T-helper 2 cell treated with Interferon-gamma antibody and Interleukin-4, amounts not matched to agents 100 ng/mL and 5 ng/mL, for 36 hours (primary cell): ENCODE measurements at regions not wholly inside any gene's neighbourhood (a gene's known extent, or its start where the extent isn't known, plus 50 kb on each side); places are given as distances from the start of the nearest gene placed in this dataset.
"Not testable (repeated sequence)": the region's sequence is repeated elsewhere in the genome, so short reads cannot be mapped to it uniquely, and the experiment has no call there.

ENCODE experiments used
- intact Hi-C: fragments of 100-400 bp; cut with micrococcal nuclease; formaldehyde crosslinking; loops from one replicate; pipeline ENCODE4 v1.15.1; 2023

DNA sequence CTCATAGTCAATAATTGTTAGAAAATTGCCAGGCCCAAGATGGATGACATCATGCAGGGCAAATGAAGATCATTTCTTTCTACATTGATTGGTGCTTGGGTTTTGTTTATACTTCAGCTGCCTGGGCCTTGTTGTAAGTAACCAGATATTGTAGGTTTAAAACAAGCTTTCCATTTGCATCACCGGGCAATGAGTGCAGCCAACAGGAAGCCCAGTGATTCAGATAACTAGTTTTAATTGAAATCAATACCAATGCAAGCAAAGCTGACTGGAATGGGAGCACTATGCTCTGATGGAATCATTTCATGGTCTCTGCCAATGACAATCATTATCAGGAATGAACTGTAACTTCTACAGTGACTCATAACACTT is 279.3 kb downstream of the DUSP6 start:
- intact Hi-C loops = no loop called here

DNA sequence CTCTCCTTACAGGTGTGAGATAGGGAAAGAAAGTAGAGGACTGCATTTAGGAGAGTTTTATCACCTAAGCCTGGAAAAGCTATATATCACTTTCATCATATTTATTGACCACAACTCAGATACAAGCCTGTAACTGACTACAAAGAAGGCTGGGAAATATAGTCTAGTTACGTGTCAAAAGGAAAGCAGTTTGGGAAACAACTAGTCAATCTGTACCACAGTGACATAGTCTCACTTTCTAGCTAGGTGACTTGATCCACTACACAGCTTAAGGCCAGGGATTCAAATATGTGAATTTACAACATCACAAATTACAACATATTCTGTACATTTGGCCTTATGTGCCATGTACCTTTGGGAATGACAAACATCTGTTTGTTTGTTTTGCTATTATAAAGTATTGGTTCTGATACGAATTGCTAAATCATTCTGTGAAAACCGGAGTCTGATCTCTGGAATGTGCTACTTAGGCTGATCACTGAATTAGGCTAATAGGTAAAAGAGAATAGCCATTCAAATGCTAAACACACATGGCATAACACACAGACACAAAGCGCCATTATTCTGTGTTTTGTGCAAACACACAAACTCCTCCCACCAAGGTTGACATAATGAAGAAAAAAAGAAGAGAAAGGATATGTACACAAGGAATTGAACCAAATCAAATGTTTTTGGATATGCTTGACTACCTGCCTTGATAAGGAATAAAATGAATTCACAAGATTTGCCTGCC is 279.8 kb downstream of the DUSP6 start:
- intact Hi-C loops = no loop called here

DNA sequence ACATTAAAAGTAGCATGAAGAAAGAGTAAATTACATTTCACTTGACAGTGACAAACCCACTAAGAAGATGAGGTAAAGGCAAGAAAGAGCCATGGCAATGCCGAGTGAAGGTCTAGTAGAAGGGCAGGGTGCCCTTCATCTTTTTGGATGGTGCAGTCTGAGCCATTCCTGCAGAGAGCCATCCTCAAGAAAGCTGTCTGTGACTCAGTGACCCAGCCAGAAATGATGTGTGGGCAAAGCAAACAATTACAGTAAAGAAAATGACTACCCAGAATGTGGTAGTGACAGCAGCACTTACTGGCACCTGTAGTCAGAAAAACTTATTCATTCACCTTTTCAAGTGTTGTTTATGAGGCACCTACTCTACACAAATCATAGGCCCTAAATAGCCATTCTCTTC is 281.7 kb downstream of the DUSP6 start:
- intact Hi-C loops = no loop called here

DNA sequence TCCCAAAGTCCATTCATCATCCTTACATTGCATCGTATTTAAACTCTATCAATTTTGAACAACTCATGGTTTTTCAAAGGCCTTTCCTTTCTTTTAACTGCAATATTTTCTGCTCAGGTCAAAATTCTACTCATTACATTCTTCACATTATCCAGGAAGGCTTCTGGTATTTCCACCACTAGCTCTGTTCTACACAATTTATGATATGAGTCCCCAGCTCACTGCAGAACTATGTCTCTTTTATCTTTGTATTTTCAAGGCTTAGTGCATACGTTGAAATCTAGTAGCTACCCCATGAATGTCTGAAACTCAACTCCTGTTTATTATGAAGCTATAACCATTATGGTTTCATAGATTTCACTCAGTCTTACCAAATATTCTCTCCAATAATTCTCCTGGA is 282.9 kb downstream of the DUSP6 start:
- intact Hi-C loops = no loop called here

DNA sequence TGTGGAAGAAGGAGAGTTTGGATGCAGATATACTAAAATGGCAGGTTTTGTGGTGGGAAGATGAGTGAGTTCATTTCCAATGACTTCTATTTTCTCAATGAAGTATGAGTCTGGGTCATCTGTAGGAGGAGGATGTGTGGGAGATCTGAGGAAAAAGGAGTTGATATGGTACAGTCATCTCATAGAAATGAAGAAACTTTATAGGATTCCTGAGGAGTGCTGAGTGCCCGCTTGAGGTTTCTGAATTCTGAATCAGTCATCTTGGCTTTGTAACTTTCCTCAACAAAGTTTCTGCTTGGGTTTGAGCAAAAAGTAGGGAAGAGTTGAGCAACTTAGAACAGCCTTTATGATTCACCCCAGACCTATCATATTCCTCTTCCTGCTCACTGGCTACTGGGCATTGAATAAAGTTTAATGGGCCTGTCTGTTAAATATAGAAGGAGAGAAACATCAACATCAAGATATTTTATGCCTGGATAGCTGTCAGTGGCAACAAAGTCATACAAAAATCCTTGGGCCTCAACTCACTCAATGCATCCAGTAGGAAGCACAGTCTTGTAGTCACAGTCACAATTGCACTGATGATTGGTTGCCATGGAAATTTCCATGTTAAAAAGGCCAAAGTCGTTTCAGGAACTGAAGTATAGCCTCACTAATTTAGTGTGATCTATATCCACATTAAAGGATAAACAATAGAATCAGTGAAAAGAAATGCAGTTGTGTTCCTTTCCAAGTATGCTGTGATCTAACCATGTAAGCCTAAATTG is 284.7 kb downstream of the DUSP6 start:
- intact Hi-C loops = no loop called here

DNA sequence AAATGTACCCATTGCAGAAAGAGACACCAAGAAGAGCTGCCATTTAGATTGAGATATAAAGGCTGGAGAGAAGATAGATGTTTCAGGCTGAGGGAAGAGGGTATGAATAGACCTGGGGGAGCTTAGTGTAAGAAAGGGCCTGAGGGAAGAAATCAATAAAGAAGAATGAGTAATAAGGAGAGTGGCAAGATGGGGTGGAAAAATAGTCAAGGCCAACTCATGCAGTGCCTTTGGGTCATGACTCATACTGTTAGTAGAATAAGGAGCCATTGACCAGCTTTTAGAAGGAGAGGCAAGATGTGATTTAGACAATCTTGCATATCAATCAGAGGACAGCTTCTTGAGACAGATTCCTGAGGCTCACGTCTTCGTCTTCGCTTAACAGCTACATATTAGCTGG is 287.5 kb downstream of the DUSP6 start:
- intact Hi-C loops = no loop called here

DNA sequence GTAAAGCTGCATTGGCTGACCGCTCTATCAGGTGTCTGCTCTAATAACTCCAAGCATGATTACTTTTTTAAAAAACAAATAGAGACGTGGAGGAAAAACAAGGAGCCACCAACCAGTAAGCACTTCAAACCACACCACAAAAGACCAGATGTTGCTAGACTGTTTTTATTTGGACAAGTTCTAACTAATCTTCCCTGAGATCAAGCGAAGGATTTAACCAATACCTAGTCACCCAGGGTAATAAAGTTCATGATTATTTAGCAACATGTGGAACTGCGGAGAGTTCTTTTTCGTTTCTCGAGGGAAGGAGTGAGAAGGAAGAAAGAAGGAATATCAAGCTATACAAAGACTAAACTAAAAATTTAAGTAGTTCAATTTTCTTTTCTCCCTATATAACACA is 288.1 kb downstream of the DUSP6 start:
- intact Hi-C loops = no loop called here

DNA sequence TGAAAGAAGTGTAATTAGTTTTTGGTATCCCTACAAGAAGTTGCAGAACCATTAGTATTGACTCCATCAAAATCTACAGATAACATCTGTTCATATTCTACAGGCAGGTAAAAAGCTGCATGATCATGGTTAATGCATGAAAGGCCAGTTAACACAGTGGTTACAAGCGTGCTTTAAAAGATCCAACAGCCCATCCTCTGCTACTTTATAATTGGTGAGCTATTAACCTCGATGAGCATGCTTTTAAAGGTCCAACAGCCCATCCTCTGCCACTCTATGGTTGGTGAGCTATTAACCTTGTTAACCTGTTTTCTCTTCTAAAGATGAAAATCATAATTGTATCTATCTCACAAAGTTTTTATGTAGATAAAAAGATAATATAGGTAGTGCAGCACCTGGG is 289.3 kb downstream of the DUSP6 start:
- intact Hi-C loops = no loop called here

DNA sequence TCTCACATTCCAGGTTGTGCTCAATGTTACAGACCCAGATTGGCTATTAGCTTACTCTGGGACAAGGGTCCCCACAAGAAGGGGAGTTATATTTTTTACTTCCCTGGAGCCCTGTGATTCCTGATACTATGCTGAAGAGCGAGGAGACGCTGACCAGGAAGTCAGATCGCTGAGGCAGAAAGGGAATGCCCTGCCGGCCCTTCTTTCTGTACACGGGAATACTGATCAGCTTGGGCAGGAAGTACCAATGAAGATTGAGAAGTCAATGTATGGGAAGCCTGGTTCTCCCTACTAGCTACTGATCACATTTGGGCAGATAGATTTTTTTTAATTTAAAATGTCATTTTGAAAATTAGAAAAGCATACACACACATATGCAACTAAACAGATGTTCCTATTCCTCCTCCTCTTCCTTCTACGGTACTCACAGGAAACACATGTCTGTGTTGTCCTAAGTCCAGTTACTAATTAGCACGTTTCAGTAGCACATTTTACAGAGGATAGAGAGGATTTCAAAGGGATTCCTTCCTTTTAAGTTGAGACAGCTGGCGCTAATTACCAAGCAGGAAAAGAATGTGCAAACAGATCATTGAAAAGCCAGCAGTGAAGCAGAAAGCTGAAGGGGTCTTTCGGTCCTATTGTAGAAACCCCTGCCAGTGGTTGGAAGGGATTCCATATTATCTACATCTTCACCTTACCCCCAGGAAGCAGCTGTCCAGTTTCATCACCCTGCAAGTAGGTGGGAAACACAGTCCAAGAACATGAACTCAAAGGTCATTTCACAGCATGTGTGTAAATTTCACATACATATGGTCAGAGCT is 292.4 kb downstream of the DUSP6 start:
- intact Hi-C loops = no loop called here

DNA sequence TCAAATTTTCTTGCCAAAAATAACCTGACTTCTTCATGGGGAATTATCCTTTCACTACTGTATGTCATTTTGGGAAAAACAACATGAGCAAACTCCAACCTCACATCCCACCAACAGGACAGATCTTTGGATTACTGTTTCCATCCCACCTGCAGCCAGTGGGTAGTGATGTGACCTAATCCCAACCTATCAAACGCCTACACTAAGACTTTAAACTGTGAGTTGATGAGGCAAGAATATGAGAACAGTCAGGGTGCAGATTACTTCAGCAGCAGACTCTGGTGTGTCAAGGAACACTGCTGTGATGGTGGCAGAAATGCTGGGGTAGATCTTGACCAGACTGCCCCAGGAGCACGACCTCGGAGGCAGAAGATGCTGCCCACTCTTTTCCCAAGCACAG is 293.2 kb downstream of the DUSP6 start:
- intact Hi-C loops = no loop called here

DNA sequence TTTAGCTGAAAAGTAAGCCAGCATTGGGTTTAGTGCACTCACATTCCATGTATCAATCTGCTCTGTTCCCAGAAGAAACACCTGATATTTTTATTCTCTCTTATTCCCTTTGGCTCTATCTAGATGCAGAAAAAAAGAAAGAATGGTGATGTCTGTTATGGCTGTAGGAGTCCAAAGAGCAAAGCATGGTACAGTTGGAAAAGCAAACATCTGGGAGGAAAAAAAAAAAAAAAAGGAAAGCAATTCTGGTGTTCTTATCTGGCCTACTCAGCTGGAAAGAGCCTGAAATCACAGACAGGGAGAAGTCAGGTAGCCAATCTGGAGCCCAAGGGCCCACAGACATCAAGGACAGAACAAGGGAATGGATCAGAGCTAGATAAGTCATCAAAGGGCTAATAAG is 293.9 kb downstream of the DUSP6 start:
- intact Hi-C loops = no loop called here

DNA sequence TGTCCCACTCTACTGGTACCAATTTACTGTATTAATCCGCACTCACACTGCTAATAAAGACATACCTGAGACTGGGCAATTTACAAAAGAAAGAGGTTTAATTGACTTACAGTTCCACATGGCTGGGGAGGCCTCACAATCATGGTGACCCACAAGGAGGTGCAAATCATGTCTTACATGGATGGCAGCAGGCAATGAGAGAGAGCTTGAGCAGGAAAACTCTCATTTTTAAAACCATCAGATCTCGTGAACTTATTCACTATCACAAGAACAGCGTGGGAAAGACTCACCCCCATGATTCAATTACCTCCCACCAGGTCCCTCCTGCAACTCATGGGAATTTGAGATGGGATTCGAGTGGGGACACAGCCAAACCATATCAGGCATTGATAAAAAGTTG is 298.5 kb downstream of the DUSP6 start:
- intact Hi-C loops = not testable (repeated sequence)

DNA sequence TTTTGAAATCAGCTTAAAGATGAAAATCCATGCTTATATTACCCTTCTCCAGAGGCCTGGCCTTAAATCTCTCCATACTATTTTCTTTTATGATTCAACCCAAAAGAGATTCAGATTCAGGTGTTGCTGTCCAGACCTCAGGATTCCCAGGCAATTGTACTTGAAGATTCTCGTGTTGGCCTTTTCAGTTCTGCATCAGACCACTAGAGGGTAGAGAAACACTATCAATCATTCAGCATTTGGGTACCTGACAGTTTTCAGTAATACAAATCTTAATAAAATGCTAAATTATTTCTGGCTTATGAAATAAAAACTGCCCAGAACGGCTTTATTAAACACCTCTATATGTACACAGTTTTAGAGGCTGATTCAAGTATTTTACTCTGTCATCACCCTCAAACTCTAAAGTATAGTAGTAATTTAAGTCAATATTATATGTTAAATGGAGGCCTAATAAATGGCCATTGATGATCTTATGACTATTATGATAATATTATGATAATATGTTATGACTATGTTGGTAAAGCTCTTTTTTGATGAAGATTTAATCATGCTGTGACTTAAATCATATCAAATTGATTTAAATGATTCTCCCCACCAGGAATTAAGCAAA is 301.1 kb downstream of the DUSP6 start:
- intact Hi-C loops = loop anchor here (1.0 kb wide), 5 partner anchors 32 to 478 kb away; partner anchors contain the start of gene DUSP6

DNA sequence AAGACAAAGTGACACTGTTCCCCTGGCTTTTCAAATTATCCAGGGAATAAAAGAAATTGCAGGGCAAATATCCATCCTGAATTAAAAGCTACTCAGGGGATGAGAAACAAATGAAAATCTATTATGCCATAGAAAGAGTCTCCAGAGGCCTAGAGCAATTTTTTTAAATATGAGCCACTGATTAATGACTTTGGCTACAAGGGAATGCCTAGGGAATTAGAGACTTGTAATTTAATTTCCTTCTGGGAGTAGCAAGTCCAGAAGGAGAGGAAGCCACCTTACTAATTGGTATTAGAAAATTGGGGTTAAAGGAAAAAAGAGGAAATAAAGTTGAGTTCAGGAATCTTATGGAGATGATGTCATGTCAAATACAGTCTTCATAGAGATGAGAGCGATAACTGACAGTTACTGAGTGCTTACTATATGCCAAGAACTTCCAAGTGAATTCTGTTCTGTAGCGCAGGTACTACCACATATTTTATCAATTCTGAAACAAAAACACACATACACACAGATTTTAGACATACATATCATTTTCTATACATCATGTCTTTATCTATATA is 304.4 kb downstream of the DUSP6 start:
- intact Hi-C loops = no loop called here

DNA sequence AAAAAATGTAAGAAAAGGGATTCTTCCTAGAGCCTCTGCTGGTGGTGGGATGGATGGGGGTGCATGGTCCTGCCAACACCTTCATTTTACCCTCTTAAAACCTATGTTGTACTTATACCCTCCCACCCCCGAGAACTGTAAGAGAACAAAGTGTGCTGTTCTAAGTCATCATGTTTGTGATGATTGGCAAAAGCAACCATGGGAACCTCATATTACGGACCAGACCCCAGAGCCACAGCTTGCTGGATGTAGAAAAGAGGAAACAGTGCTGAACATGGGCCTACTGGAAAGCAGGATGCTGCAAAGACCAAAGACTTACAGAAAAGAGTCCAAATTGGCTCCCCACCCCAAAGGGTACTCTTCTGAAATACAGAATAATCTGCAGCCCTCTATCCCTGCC is 311.2 kb downstream of the DUSP6 start:
- intact Hi-C loops = loop anchor here (2.0 kb wide), 1 partner anchor 120 kb away; no protein-coding TSS in a partner anchor

DNA sequence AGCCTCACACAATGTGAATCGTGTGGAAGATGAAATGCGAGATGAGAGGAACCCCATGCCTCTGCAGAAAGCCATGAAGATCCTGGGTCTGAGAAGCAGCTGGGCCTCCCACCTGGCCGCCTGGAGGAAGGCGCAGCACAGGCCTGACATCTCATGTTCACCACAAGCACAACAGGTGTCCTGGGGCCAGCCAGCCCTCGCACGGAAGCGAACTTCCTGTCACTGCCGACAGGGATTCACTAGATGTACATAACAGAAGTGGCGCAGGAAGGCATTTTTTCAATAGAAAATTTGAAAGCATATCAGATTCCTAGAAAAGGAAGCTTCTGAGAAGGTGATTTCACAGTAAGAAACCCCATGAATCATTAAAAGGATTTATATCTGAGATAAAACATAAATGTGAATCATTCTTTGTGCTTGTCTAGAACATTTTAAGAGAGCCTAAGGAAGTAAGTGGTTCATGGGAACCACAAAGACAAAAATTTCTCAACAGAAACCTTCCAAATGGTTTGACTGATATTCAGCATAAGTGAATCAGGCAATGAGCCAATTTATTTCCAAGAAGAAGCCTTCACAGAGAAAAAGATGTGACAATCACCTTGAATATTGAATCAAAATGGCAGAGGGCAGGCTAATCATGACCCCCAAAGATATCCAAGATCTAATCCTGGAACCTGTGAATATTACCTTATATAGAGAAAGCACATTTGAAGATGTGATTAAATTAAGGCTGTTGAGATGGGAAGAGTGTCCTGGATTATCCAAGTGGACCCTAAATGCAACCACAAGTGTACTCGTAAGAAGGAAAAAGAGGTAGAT is 311.9 kb downstream of the DUSP6 start:
- intact Hi-C loops = loop anchor here (1.0 to 2.0 kb wide), 11 partner anchors 21 to 669 kb away; partner anchors contain the start of genes DUSP6 and GALNT4

DNA sequence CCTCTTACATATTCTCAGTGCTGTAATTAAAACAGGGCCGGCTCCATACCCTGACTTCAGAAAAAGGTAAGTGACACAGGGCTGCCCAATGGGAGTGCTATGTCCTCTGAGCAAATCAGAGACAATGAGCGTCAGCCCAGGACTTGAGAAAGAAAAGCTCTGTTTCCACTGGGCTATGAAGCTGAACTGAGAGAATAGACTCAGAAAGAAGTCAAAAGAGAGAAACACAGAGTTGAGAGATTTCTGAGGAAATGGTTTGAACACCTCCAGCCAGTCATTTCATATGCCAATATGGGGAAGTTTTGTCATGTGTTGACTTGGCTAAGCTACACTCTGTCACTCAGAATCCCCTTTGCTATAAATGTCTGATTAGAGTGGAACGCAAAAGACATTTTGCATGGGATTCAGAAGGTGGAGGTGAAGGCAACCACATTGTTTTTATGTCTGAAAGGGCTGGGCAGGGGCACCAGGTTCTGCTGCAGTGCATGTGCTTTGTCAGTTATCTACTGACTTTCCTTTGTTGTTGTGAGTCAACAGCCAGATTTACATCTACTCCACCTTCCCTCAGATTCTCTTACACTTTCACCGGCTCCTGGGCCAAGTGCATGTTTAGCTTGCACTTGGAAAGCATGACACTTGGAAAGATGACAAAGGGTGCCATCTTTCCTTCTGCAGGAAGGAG is 313.3 kb downstream of the DUSP6 start:
- intact Hi-C loops = no loop called here

DNA sequence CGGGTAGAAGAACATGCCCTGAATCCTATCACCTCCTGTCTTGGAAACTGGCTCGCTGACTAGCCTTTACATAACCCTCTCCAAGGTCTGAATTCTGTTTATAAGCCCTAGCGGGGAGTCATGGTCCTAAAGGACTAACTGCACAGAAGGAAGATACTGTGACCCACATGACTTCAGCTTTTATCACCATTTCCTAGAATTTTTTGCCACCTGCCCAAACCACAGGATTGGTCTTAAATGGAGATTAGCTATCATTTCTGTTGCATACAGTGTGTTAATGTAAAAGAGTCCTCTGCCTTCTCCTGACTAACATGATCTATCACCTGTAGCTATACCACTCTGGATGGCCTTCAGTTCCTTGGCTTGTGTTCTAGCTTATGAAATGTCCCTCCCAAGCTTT is 319.2 kb downstream of the DUSP6 start:
- intact Hi-C loops = no loop called here

DNA sequence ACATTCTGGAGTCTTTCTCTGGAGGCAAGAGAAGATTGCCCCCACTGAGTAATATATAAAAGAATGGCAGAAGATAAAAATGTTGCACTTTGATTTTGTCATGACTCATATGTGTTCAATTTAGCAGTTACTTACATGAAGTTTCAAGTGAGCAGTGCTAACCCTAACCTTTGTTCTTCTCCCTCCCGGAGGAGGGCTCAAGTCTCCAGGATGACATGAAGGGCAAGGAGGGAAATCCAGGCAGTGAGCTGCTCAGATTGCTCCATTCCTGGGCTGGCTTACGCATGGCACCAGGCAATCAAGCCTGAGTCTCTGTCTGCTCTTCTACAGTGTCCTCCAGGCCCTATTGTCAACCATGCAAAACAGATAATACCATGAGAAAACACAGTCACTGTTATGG is 322.3 kb downstream of the DUSP6 start:
- intact Hi-C loops = no loop called here

DNA sequence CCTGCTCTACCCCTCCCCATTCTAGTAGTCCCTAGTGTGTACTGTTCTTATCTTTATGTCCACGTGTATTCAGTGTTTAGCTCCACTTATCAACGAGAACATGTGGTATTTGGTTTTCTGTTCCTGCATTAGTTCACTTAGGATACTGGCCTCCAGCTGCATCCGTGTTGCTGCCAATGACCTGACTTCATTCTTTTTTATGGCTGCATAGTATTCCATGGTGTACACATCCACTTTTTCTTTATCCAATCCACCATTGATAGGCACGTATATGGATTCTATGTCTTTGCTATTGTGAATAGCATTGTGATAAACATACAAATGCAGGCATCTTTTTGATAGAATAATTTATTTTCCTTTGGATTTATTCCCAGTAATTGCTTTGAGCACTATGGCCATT is 327.7 kb downstream of the DUSP6 start:
- intact Hi-C loops = no loop called here
